ENCODE measurements at regions not wholly inside any gene's neighbourhood (a gene's known extent, or its start where the extent isn't known, plus 50 kb on each side); places are given as distances from the start of the nearest gene placed in this dataset.

GRCh38 chr7:68581417-68581816 lies 1016.9 kb upstream of the AUTS2 start:
- TF ChIP-seq RAD21 (IDR thresholded peaks at IDR 0.05): no peak
- no peak for TF ChIP-seq REST (IDR thresholded peaks at IDR 0.05)
- no peak for TF ChIP-seq CTCF (IDR thresholded peaks at IDR 0.05; ENCODE audit: low read depth, low read length, missing input control)
- no peak for TF ChIP-seq MAX (IDR thresholded peaks at IDR 0.05)
- no peak for TF ChIP-seq YY1 (IDR thresholded peaks at IDR 0.05)
- no peak for TF ChIP-seq EGR1 (IDR thresholded peaks at IDR 0.05; ENCODE audit: low read depth in 2 of 2)
